ENCODE measurements at regions not wholly inside any gene's neighbourhood (a gene's known extent, or its start where the extent isn't known, plus 50 kb on each side); places are given as distances from the start of the nearest gene placed in this dataset.

- DNase-seq = no peak
Measured at GRCh38 chr7:155181768-155182167, 111.6 kb downstream of the HTR5A start.

GRCh38 chr7:155182406-155182970 lies 112.4 kb downstream of the HTR5A start:
- DNase-seq = no peak

- no peak for DNase-seq
Measured at GRCh38 chr7:155183655-155184054, 113.5 kb downstream of the HTR5A start.

GRCh38 chr7:155184923-155185322 lies 112.8 kb upstream of the INSIG1 start:
- DNase-seq = no peak

- no peak for DNase-seq
Measured at GRCh38 chr7:155187061-155187785, 110.5 kb upstream of the INSIG1 start.

- DNase-seq = no peak
Measured at GRCh38 chr7:155188357-155188756, 109.3 kb upstream of the INSIG1 start.

- no peak for DNase-seq
Measured at GRCh38 chr7:155188821-155189581, 108.7 kb upstream of the INSIG1 start.

GRCh38 chr7:155189590-155189989 lies 108.1 kb upstream of the INSIG1 start:
- no peak for DNase-seq

GRCh38 chr7:155190688-155191087 lies 107.0 kb upstream of the INSIG1 start:
- peak; percentile 53 for DNase-seq

GRCh38 chr7:155191137-155191536 lies 106.5 kb upstream of the INSIG1 start:
- no peak for DNase-seq

- no peak for DNase-seq
Measured at GRCh38 chr7:155191901-155192478, 105.7 kb upstream of the INSIG1 start.

GRCh38 chr7:155192961-155193640 lies 104.6 kb upstream of the INSIG1 start:
- DNase-seq = no peak

- DNase-seq = no peak
Measured at GRCh38 chr7:155193716-155194115, 104.0 kb upstream of the INSIG1 start.

GRCh38 chr7:155194382-155195140 lies 103.1 kb upstream of the INSIG1 start:
- DNase-seq = no peak

- no peak for DNase-seq
Measured at GRCh38 chr7:155195939-155196523, 101.6 kb upstream of the INSIG1 start.

- DNase-seq = no peak
Measured at GRCh38 chr7:155198196-155198892, 99.3 kb upstream of the INSIG1 start.

- DNase-seq = no peak
Measured at GRCh38 chr7:155198901-155199845, 98.5 kb upstream of the INSIG1 start.

- no peak for DNase-seq
Measured at GRCh38 chr7:155201325-155202087, 96.2 kb upstream of the INSIG1 start.

All from tongue (tissue), 1 donor.